ENCODE measurements at regions not wholly inside any gene's neighbourhood (a gene's known extent, or its start where the extent isn't known, plus 50 kb on each side); places are given as distances from the start of the nearest gene placed in this dataset.

DNA sequence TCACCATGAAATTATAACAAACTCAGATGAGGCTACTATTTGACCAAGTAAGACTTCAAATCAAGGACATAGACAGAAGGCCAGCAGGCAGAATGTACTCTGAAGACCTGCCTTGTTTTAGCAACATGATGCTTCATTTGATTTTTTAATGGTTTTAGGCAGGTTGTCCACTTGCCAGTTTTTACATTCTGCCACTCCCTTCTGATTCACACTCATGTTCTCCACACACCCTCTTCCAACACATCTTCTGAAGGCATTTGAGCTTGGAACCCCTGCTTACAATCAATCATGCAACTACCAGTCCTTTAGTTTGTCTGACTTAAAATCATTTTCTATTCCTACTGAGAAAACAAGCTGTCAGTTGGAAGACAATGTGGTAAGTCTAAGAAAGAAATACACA is 114.9 kb upstream of the SMIM31 start:
- TF ChIP-seq POLR2A (IDR thresholded peaks at IDR 0.05; ENCODE audit: low read length): no peak
- TF ChIP-seq GATA1 (IDR thresholded peaks at IDR 0.05; ENCODE audit: low read depth, low read length): no peak

Data from erythroblast (primary cell).